NCI-H187 (cell line): ENCODE measurements at regions not wholly inside any gene's neighbourhood (a gene's known extent, or its start where the extent isn't known, plus 50 kb on each side); places are given as distances from the start of the nearest gene placed in this dataset.
"Not testable (repeated sequence)": the region's sequence is repeated elsewhere in the genome, so short reads cannot be mapped to it uniquely, and the experiment has no call there.

ENCODE experiments used
- DNase-seq, 2 experiments: peaks; one replicate each; lab custom pipeline; 2025; lab: John Stamatoyannopoulos, UW

- not testable (repeated sequence) for DNase-seq
Measured at GRCh38 chr14:105621479-105622328, 95.3 kb downstream of the TMEM121 start.

- DNase-seq, result no peak
Measured at GRCh38 chr14:105622329-105622955, 96.1 kb downstream of the TMEM121 start.

GRCh38 chr14:105623178-105623577 is 96.8 kb downstream of the TMEM121 start:
- not testable (repeated sequence) for DNase-seq

- DNase-seq, result not testable (repeated sequence)
Measured at GRCh38 chr14:105624346-105624745, 98.0 kb downstream of the TMEM121 start.

GRCh38 chr14:105624749-105625434 is 98.5 kb downstream of the TMEM121 start:
- DNase-seq, result not testable (repeated sequence)

GRCh38 chr14:105625448-105625847 is 99.1 kb downstream of the TMEM121 start:
- not testable (repeated sequence) for DNase-seq

GRCh38 chr14:105626111-105626510 is 99.7 kb downstream of the TMEM121 start:
- not testable (repeated sequence) for DNase-seq

GRCh38 chr14:105626651-105627050 is 100.3 kb downstream of the TMEM121 start:
- not testable (repeated sequence) for DNase-seq

- DNase-seq, result not testable (repeated sequence)
Measured at GRCh38 chr14:105627287-105627686, 100.9 kb downstream of the TMEM121 start.

- DNase-seq, result no peak
Measured at GRCh38 chr14:105627701-105628100, 101.3 kb downstream of the TMEM121 start.

- not testable (repeated sequence) for DNase-seq
Measured at GRCh38 chr14:105628126-105628525, 101.7 kb downstream of the TMEM121 start.

GRCh38 chr14:105628531-105629067 is 102.2 kb downstream of the TMEM121 start:
- DNase-seq, result not testable (repeated sequence)

- not testable (repeated sequence) for DNase-seq
Measured at GRCh38 chr14:105629091-105629885, 102.9 kb downstream of the TMEM121 start.

- no peak for DNase-seq
Measured at GRCh38 chr14:105629886-105630215, 103.5 kb downstream of the TMEM121 start.

GRCh38 chr14:105630293-105630934 is 104.0 kb downstream of the TMEM121 start:
- DNase-seq, result not testable (repeated sequence)

- not testable (repeated sequence) for DNase-seq
Measured at GRCh38 chr14:105630935-105631779, 104.8 kb downstream of the TMEM121 start.

- no peak for DNase-seq
Measured at GRCh38 chr14:105632010-105632409, 105.6 kb downstream of the TMEM121 start.

- not testable (repeated sequence) for DNase-seq
Measured at GRCh38 chr14:105633596-105633995, 107.2 kb downstream of the TMEM121 start.

GRCh38 chr14:105635560-105635959 is 109.2 kb downstream of the TMEM121 start:
- DNase-seq, result no peak

GRCh38 chr14:105636021-105636420 is 109.6 kb downstream of the TMEM121 start:
- DNase-seq, result not testable (repeated sequence)
